GM19239 (cell line): ENCODE measurements at regions not wholly inside any gene's neighbourhood (a gene's known extent, or its start where the extent isn't known, plus 50 kb on each side); places are given as distances from the start of the nearest gene placed in this dataset.

Experiments
- DNase-seq: peaks from one replicate; pipeline ENCODE4 v3.0.0; 2011; ENCODE audit warnings: low spot score; ENCODE audit not compliant: insufficient read length
- FAIRE-seq: peaks from 2 replicates; lab custom pipeline; 2011; peaks lifted over from hg19 to GRCh38; lab: Jason Lieb, UNC

- DNase-seq (no peak), FAIRE-seq (no peak)
Measured at GRCh38 chr3:3745693-3746092, 53.5 kb upstream of the LRRN1 start.

- no peak for FAIRE-seq
- DNase-seq = no peak
Measured at GRCh38 chr3:3744826-3745225, 54.4 kb upstream of the LRRN1 start.

GRCh38 chr3:3743754-3744153 lies 55.5 kb upstream of the LRRN1 start:
- DNase-seq = no peak
- FAIRE-seq = no peak

GRCh38 chr3:3740061-3740460 lies 59.2 kb upstream of the LRRN1 start:
- FAIRE-seq (no peak), DNase-seq (no peak)

- FAIRE-seq (no peak), DNase-seq (no peak)
Measured at GRCh38 chr3:3739330-3740060, 59.7 kb upstream of the LRRN1 start.

- DNase-seq = no peak
- FAIRE-seq = no peak
Measured at GRCh38 chr3:3737531-3737930, 61.7 kb upstream of the LRRN1 start.

GRCh38 chr3:3735919-3736318 lies 63.3 kb upstream of the LRRN1 start:
- DNase-seq (no peak), FAIRE-seq (no peak)

GRCh38 chr3:3734881-3735280 lies 64.3 kb upstream of the LRRN1 start:
- no peak for DNase-seq

GRCh38 chr3:3729261-3729660 lies 70.0 kb upstream of the LRRN1 start:
- DNase-seq (no peak), FAIRE-seq (no peak)

More at GRCh38 chr3:3734881-3735280, 64.3 kb upstream of the LRRN1 start:
- no peak for FAIRE-seq

- no peak for FAIRE-seq
Measured at GRCh38 chr3:3726549-3726948, 72.7 kb upstream of the LRRN1 start.

GRCh38 chr3:3714572-3714971 lies 84.7 kb upstream of the LRRN1 start:
- DNase-seq (no peak), FAIRE-seq (no peak)

More at GRCh38 chr3:3726549-3726948, 72.7 kb upstream of the LRRN1 start:
- DNase-seq = no peak

- no peak for DNase-seq
- FAIRE-seq = no peak
Measured at GRCh38 chr3:3712971-3713370, 86.3 kb upstream of the LRRN1 start.

- FAIRE-seq (no peak), DNase-seq (no peak)
Measured at GRCh38 chr3:3708769-3709115, 90.5 kb upstream of the LRRN1 start.

GRCh38 chr3:3707858-3708768 lies 91.1 kb upstream of the LRRN1 start:
- DNase-seq (no peak), FAIRE-seq (no peak)

- DNase-seq = no peak
- no peak for FAIRE-seq
Measured at GRCh38 chr3:3705090-3705775, 94.0 kb upstream of the LRRN1 start.

- no peak for FAIRE-seq
- DNase-seq = no peak
Measured at GRCh38 chr3:3701949-3702348, 97.3 kb upstream of the LRRN1 start.

GRCh38 chr3:3699816-3700633 lies 99.2 kb upstream of the LRRN1 start:
- DNase-seq (no peak), FAIRE-seq (no peak)

- no peak for FAIRE-seq
- DNase-seq = no peak
Measured at GRCh38 chr3:3699407-3699806, 99.8 kb upstream of the LRRN1 start.

GRCh38 chr3:3696345-3696744 lies 102.9 kb upstream of the LRRN1 start:
- DNase-seq (no peak), FAIRE-seq (no peak)

GRCh38 chr3:3693593-3693992 lies 105.6 kb upstream of the LRRN1 start:
- DNase-seq (no peak), FAIRE-seq (no peak)
